Neural crest cell (in vitro differentiated cells): ENCODE measurements at regions not wholly inside any gene's neighbourhood (a gene's known extent, or its start where the extent isn't known, plus 50 kb on each side); places are given as distances from the start of the nearest gene placed in this dataset.
"Not testable (repeated sequence)": the region's sequence is repeated elsewhere in the genome, so short reads cannot be mapped to it uniquely, and the experiment has no call there.

ENCODE experiments used
- DNase-seq: peaks from one replicate; pipeline ENCODE4 v3.0.0; 2021; ENCODE audit warnings: low read depth, mixed read lengths, low spot score
- H3K27ac Mint-ChIP-seq: one replicate; pipeline ENCODE4 v1.8.0; 2021; ENCODE audit warnings: mild to moderate bottlenecking, mixed read lengths; ENCODE audit not compliant: unreplicated experiment
- H3K27me3 Mint-ChIP-seq: 2 replicates; pipeline ENCODE4 v1.8.0; 2021; ENCODE audit warnings: low read depth, mild to moderate bottlenecking, mixed read lengths
- H3K36me3 Mint-ChIP-seq: 2 replicates; pipeline ENCODE4 v1.8.0; 2021; ENCODE audit warnings: low read depth, mild to moderate bottlenecking, mixed read lengths
- H3K4me1 Mint-ChIP-seq: 2 replicates; pipeline ENCODE4 v1.8.0; 2021; ENCODE audit warnings: mixed read lengths
- H3K4me3 Mint-ChIP-seq: one replicate; pipeline ENCODE4 v1.8.0; 2021; ENCODE audit warnings: mild to moderate bottlenecking, mixed read lengths
- H3K9me3 Mint-ChIP-seq: 2 replicates; pipeline ENCODE4 v1.8.0; 2021; ENCODE audit warnings: mixed read lengths
- TF ChIP-seq, protein P1 (sequence below): fragments of 200-600 bp; sonication (generic); conservative IDR thresholded peaks from 2 replicates; pipeline ENCODE4 v1.5.0; 2021; ENCODE audit warnings: antibody characterized with exemption, mild to moderate bottlenecking

GRCh38 chrX:28170713-28171112, 189.5 kb upstream of the DCAF8L1 start:
- H3K36me3 Mint-ChIP-seq = no peaks in the 10 kb centered on the region
- H3K27ac Mint-ChIP-seq = peak overlapping the region; percentile 23
- no peaks in the 10 kb centered on the region for H3K9me3 Mint-ChIP-seq
- no peaks in the 10 kb centered on the region for H3K27me3 Mint-ChIP-seq
- H3K4me1 Mint-ChIP-seq = no peaks in the 10 kb centered on the region
- DNase-seq = no peak
- TF ChIP-seq, protein P1, sequence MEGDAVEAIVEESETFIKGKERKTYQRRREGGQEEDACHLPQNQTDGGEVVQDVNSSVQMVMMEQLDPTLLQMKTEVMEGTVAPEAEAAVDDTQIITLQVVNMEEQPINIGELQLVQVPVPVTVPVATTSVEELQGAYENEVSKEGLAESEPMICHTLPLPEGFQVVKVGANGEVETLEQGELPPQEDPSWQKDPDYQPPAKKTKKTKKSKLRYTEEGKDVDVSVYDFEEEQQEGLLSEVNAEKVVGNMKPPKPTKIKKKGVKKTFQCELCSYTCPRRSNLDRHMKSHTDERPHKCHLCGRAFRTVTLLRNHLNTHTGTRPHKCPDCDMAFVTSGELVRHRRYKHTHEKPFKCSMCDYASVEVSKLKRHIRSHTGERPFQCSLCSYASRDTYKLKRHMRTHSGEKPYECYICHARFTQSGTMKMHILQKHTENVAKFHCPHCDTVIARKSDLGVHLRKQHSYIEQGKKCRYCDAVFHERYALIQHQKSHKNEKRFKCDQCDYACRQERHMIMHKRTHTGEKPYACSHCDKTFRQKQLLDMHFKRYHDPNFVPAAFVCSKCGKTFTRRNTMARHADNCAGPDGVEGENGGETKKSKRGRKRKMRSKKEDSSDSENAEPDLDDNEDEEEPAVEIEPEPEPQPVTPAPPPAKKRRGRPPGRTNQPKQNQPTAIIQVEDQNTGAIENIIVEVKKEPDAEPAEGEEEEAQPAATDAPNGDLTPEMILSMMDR = no peak
- H3K4me3 Mint-ChIP-seq = no peak overlapping the region

DNA sequence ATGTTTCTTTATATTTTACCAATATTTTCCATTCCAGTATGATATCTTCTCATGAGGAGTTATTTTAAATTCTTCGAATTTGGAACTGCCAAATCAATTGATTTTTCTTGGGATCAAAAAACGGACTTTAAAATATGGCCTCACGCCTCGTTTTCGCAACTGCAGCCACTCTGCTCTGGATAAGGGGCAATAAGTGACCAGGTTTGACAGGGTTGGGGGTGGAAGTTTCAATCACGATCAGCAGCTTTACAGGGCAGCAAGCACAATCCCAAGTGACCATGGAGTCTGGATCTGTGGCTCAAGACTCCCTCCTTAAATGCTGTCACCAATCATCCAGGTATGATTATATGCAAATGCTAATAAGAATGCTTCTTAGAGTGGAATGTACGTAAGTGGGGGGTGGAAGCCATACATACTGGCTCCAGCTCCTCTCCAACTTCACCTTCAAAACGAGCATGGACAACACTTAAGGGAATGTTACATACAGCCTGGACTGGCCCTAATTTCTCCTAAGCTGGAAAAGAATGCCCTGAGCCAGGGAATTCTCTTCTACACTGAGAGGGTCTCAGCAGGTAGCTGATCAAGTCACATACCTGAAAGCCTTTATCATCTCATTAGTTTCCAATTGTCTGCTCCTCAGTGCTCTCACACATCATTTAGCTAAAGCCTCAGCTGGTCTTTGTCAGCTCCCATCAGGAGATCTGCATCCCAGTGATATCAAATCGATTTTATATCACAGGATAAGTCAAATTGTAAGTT, 176.9 kb upstream of the DCAF8L1 start:
- TF ChIP-seq, protein P1 = no peak
- DNase-seq = no peak
- Mint-ChIP-seq H3K4me3 (no peak overlapping the region), H3K27me3 (no peaks in the 10 kb centered on the region), H3K9me3 (no peaks in the 10 kb centered on the region), H3K4me1 (no peaks in the 10 kb centered on the region), H3K36me3 (no peaks in the 10 kb centered on the region), H3K27ac (no peak overlapping the region)

DNA sequence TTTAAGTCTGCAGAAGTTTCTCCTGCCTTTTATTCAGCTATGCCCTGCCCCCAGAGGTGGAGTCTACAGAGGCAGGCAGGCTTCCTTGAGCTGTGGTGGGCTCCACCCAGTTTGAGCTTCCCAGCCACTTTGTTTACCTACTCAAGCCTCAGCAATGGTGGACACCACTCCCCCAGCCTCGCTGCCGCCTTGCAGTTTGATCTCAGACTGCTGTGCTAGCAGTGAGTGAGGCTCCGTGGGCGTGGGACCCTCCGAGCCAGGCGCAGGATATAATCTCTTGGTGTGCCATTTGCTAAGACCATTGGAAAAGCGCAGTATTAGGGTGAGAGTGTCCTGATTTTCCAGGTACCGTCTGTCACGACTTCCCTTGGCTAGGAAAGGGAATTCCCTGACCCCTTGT, 171.0 kb upstream of the DCAF8L1 start:
- not testable (repeated sequence) for H3K36me3 Mint-ChIP-seq, H3K4me3 Mint-ChIP-seq

DNA sequence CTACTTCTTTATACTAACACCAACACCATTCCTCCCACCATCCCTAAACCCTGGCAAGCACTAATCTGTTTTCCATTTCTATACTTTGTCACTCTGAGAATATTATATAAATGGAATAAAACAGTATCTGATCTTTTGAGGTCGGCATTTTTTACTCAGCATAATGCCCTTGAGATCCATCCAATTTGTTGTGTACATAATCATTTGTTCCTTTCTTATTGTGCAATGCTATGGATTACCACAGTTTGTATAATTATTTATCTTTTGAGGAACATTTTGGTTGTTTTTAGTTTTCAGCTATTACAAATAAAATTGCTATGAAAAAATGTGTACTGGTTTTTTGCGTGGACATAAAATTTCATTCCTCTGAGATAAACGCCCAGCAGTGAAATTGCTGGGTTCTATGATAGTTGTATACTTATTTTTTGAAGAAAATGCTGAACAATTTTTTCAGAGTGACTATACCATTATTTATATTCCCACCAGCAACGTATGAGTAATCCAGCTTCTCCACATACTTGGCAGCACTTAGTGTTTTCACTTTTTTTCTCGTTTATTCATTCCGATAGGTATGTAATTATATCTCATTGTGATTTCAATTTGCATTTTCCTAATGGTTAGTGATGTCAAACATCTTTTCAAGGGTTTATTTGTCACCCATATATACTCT, 154.3 kb upstream of the DCAF8L1 start:
- Mint-ChIP-seq H3K4me1 (no peaks in the 10 kb centered on the region), H3K27me3 (no peaks in the 10 kb centered on the region), H3K36me3 (no peaks in the 10 kb centered on the region), H3K9me3 (no peaks in the 10 kb centered on the region), H3K27ac (no peak overlapping the region), H3K4me3 (no peak overlapping the region)
- TF ChIP-seq, protein P1 = no peak
- DNase-seq = no peak

More for the DNA sequence above, 171.0 kb upstream of the DCAF8L1 start:
- DNase-seq, H3K27me3 Mint-ChIP-seq, H3K4me1 Mint-ChIP-seq, H3K27ac Mint-ChIP-seq, H3K9me3 Mint-ChIP-seq: not testable (repeated sequence)

GRCh38 chrX:28133763-28134162, 152.5 kb upstream of the DCAF8L1 start:
- Mint-ChIP-seq H3K4me1 (no peaks in the 10 kb centered on the region), H3K36me3 (no peaks in the 10 kb centered on the region), H3K27ac (no peak overlapping the region), H3K27me3 (no peaks in the 10 kb centered on the region), H3K9me3 (no peaks in the 10 kb centered on the region), H3K4me3 (no peak overlapping the region)
- TF ChIP-seq, protein P1 = no peak
- DNase-seq = no peak

- Mint-ChIP-seq H3K27ac (no peak overlapping the region), H3K4me1 (no peaks in the 10 kb centered on the region), H3K27me3 (no peaks in the 10 kb centered on the region), H3K36me3 (no peaks in the 10 kb centered on the region), H3K9me3 (no peaks in the 10 kb centered on the region), H3K4me3 (no peak overlapping the region)
- DNase-seq = no peak
- TF ChIP-seq, protein P1 = no peak
Observed at GRCh38 chrX:28127662-28128061, 146.4 kb upstream of the DCAF8L1 start.
